Hippocampal formation (tissue), 2 donors: ENCODE measurements at regions not wholly inside any gene's neighbourhood (a gene's known extent, or its start where the extent isn't known, plus 50 kb on each side); places are given as distances from the start of the nearest gene placed in this dataset.
A peak's percentile ranks its signal among the peaks of the same experiment; 100 is the strongest.
"Not testable (repeated sequence)": the region's sequence is repeated elsewhere in the genome, so short reads cannot be mapped to it uniquely, and the experiment has no call there.

Experiments
- DNase-seq, 2 donors: peaks; one replicate each; lab custom pipeline; 2025; lab: John Stamatoyannopoulos, UW

DNA sequence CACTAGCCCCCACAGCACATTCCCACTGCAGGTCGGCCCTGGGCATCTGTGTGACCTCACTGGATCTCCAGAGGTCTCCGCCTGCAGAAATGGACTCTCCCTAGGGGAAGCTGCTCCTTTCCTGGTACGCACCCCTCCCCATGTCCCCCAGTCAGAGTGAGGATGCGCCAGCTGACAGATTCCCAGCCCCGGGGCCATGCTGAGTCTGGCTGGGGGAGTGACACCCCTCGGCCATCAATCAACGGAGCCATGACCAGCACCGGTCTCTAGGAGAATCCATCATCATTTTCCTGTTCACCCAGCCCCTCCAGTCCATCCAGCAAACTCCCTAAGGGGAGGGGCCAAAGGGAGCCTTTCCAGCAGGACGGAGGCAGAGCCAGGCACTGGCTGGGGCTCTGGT, 68.7 kb upstream of the PAX7 start:
- no peak for DNase-seq

DNA sequence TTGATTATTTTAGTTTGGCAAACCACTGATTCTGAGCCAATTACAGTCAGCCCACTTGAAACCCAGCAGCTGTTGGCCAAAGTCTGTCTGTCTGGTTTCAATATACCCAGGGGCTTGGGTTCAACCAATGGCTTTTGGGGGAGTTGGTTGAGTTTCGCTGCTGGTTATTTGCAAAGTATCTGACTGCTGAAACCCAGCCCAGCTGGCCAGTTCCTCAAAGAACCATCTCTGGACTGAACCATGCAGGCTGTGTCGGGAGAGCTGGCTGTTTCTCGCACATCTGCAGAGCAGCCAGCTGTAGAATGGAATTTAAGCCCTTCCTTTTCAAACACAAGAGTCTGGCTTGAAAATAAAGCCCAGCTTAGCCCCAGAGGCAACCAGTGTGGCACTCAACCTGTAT, 66.0 kb upstream of the PAX7 start:
- DNase-seq, result no peak

DNA sequence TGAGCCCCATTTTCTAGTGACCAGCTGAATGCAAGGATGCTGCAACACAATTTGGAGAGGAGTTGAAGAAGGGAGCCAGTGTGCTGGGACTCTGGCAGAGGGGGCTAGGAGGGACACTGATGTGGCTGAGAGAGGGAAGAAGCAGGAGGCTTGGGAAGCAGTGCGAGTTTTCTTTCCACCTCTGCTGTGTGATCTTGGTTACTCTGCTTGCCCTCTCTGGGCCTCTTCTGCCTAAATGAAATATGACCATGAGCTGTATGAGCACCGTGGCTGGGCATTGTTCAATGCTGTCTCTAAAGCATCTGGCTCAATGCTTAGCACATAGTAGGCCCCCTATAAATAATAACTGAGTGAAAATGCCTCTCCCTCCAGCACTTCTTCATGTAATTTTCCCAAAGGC, 65.3 kb upstream of the PAX7 start:
- no peak for DNase-seq

DNA sequence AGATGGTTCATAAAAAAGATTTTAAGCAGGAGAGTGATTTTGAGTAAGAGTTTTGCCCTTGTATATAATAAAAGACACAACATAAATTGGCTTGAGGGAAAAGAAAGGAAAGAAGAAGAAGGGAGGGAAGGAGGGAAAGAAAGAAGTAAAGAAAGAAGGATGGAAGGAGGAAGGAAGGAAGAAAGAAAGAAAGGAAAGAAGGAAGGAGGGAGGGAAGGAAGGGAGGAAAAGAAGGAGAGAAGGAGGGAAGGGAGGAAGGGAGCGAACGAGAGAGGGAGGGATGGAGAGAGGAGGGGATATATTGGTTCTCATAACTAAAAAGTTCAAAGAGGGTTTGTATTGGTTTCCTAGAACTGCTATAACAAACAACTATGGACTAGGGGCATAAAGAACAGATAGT, 62.2 kb upstream of the PAX7 start:
- DNase-seq, result no peak

DNA sequence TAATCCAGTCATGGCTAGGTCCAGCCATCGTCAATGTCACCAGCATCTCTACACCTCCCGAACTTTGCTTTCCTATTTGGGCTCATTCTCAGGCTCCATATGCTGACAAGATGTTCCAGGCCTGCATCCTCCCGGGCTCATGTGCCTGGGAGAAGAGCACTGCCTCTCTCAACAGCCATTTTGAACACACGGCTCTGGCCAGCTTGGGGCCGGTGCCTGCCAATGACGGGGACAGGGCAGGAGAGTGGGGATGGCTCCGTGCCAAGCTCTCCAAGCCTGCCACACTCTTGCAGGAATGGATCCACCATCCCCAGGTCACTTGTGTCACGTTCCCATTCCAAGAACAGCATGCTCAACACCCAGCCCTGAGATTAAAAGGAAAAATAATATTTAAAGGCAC, 61.4 kb upstream of the PAX7 start:
- DNase-seq, result no peak

DNA sequence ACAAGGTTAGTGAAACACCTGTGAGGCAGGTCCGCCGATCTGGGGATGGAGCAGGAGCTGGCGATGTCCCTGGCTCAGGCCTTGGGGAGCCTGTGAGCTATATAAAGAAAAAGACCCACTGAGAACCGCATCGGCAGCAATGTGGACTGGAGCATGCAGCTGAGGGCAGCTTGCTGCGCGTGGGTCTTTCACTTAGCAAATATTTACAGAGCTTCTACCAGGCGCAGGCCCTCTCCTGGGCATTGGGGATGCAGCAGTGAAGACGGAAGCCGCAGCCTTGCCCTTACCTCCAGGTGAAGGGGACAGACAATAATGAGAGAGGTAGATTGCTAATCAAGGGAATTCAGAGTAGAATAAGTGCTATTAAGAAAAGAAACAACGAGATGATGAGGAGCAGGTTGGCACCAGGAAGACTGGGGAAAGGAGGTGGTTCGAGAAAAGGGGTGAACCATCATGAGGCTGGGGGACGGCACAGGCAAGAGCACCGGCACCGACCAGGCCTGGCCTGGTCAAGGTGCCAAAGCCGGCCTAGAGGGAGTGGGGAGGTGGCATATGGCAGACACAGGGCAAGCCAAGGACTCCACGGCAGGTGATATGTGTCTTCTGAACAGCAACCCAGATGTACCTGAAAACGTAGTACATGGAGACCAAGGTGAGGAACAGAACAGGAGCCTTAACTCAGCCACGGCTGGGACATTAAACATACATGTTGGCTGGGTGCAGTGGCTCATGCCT, 60.7 kb upstream of the PAX7 start:
- DNase-seq, result no peak

DNA sequence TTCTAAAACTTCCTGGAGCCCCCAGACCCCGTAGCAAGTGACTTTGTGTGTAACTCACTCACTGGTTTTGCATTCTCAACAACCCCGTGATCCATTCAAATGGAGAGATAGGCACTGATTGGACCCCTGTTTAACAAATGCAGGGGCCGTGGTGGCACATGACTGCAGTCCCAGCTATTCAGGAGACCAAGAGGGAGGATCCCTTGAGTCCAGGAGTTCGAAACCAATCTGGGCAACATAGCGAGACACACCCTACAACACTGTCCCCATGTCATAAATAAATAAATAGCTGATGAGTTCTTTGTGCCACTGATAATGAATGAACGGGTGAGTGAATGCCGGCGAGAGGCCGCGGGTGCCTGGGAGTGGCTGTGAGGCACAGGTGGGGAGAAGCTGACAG, 59.4 kb upstream of the PAX7 start:
- DNase-seq, result no peak

DNA sequence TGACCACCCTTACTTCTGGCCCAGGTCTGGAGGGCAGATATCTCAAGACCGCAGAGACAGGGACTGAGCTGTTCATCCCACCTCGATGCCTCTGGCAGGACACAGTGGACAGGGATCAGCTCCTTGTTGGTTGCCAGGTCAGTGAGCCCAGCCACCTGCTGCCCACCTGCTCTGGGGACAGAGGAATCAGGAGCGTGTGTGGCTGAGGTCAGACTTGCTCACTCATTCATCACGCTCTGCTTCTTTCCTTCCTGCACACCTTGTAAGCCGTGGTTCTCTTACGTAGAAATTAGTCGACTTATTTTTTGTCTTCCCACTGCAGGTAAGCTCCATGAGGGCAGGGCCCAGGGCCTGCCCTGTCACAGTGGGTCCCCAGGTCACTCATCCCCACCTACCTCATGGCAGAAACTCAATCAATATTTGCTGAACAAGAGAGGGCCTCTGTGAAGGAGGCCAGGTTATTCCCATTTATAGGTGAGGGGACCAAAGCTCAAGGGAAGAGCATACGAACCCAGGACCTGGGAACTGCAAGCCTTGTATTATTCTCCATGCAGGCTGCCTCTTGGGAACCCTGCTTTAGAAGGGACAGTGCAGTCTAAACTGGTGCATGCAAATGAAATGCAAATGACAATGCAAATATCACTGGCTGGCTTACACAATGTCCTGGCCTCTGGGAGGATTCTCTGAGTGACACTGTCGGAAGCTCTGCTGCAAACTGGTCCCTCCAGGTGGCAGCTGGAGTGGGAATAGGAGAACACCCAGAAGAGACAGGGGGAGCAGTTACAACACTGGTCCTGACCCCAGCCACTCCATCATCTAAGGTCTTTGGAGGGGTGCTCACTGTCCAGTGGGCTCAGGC, 58.4 kb upstream of the PAX7 start:
- no peak for DNase-seq

DNA sequence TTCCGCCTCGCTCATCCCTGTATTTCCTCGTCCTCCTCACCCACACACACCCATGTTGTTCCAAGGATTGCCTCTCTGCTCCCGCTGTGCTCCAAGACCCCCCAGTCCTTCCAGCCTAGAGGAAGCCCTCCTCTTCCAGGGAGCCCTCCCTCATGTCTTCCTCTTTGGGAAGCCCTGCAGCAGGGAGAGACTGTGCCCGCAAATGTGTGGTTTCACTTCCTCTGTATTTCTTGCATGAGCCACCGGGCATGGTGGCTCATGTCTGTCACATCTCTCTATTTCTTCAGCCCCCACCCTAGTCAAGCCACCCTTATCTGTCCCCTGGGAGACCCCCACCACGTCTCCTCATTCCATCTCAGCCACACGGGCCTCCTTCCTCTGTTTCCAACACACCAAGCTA, 57.5 kb upstream of the PAX7 start:
- no peak for DNase-seq

DNA sequence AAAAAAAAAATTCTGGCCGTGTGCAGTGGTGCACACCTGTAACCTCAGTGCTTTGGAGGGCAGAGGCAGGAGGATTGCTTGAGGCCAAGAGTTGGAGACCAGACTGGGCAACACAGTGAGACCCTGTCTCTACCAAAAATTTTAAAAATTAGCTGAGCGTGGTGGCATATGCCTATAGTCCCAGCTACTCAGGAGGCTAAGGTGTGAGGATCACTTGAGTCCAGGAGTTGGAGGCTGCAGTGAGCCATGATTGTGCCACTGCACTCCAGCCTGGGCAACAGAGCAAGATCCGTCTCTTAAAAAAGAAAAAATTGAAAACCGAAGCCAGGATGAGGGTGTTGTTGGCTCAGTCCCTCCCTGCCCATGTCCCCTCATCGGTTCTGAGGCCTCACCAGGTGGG, 55.9 kb upstream of the PAX7 start:
- DNase-seq, result no peak

DNA sequence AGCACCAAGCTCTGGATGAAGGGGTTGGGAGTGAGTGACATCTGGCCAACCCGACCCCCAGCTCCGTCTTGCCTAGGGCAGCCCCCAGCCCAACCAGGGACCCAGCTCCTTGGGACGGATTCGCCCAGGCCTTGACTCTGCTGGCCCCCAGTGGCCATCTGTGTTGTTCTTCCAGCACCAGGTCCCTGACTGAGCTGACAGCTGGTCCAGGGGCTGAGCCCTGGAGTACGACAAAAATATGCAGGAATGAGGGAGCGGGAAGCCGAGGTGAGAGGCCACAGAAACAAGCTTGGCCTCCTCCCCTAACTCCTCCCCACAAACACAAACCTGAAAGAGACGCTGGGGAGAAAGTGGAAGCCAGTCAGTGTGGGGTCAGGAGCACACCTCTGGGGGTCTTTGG, 55.0 kb upstream of the PAX7 start:
- DNase-seq, result peak in 1 of 2 donors; percentile 29

DNA sequence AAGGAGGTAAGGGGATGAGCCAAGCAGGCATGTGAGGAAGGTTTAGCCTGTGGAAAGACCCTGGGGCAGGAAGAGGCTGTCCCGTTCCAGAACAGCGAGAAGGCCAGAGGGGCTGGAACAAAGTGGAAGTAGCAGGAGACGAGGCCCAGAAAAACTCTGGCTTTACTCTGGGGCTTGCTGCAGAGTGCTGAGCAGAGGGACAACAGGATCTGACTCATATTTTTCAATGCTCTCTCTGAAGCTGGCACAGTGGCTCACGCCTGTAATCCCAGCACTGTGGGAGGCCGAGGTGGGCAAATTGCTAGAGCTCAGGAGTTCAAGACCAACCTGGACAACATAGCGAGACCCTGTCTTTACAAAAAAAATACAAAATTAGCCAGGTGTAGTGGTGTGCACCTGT, 52.4 kb upstream of the PAX7 start:
- DNase-seq, result no peak

DNA sequence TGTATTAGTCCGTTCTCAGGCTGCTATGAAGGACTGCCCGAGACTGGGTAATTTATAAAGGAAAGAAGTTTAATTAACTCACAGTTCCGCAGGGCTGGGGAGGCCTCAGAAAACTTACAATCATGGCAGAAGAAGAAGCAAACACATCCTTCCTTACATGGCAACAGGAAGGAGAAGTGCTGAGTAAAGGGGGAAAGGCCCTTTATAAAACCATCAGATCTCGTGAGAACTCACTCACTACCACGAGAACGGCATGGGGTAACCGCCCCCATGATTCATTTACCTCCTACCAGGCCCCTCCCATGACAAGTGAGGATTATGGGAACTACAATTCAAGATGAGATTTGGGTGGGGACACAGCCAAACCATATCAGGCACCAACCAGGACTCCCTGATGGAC, 51.4 kb upstream of the PAX7 start:
- not testable (repeated sequence) for DNase-seq

DNA sequence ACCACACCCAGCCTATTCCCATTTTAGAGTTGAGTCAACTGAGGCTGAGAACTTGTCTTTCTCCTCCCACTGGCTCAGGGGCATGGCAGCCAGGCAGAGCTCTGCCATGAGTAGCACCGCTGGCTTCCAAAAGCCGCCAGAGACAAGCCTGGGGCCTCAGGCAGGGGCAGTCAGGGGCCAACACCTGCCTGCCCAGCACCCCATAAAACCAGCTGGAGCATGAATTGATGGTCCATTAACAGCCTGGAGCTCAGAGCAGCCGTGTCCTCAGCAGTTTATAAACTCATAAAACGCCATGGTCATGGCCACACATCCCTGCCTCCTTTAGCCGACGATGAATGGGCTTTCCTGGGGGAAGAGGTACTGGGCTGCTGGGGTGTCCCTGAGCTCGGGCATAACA, 50.6 kb upstream of the PAX7 start:
- no peak for DNase-seq

DNA sequence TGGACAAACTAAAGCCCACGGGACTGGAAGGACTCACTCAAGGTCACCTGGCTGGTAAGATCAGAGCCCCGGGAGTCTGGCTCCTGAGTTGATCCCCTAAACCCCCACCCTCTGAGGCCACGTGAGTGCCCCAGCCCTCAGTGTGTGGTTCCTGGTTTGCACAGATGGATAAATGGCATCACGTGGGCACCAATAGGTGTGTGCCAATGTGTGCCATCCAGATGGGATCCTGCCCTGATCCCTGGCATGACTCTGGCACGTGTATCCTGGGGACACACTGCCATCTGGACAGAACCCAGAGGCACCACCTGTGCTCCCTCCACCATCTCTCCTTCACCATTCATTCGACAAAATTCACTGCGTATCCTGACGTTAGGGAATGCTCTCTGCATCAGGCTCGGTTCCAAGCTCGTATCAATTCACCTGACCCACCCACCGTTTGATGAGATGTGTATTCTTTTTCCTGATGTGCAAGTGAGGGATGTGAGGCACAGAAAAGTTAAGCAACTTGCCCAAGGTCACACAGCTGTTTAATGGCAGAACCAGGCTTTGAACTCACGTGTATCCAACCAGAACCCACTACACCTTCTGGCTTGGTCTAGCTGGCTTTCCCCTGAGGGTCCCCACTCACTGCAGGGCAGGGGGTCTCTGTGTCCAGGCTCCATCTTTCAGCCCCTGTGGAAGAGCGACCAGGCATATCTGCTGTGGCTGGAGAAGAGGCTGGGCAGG, 49.8 kb upstream of the PAX7 start:
- no peak for DNase-seq
